IPS-NIHi11 (cell line): ENCODE measurements at regions not wholly inside any gene's neighbourhood (a gene's known extent, or its start where the extent isn't known, plus 50 kb on each side); places are given as distances from the start of the nearest gene placed in this dataset.

Source experiments
- DNase-seq: peaks from one replicate; pipeline ENCODE4 v3.0.0; 2012; ENCODE audit warnings: mixed read lengths, low spot score

DNA sequence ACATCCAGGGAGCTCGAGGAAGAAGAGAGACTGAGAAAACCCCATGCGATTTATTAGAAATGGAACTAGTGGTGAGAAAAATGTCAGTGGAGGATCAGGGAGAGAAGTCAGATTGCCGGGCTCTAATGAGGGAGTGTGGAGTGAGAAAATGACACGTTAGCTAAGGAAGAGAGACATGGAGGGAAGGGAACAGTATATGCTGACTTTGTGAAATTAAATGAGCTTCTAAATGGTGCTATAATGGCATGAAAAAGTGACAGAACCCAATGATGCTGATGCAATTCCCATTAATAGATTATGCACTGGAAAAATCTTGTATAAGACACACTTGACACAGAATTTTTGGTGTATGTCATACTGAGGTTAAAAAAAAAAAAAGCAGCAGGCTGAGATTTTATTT is 112.6 kb downstream of the HSPH1 start:
- no peak for DNase-seq

DNA sequence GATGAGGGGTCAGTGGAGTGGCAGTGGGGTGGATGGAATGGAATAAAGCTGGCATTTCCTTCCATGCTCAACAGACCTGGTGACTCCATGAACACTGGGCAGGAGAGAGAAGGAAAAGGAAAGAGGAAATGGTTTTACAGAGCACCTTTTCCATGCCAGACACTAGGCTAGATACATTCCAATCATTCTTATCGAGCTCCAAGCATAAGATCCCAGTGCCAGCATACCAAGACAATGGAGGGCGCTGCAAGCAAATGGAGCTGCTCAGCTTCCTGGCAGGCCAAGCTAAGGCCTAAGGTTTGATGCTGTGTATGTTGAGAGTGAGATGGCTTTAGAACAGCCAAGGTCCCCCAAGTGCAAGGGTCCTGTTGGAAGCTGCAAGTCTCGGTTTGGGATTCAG is 113.2 kb downstream of the HSPH1 start:
- DNase-seq, result peak; percentile 31

DNA sequence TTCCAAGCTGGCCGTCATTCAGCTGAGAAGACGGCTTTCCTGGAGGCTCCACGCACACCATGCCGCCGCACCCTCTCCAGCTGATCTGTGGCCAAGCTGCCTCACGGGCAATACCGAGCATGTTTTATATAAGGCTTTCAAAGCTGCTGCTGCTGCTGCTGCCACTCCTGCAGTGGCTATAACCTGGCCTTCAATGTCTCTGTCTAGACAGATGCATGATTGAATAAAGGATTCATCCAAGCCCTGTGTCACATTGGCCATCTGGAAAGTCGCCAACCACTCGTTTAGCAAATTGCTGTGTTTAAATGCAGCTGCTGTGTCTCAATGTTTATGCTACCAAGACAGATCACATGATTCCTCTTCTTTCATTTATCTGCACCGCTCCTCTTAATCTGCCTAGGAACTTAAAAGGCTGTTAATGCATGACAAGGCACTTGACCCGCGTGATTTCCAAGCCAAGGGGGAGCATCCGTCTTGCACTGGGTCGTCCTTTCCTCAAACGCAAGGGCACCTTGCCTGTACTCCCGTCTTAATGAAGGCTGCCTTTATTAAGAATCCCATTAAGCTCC is 114.3 kb downstream of the TEX26 start:
- DNase-seq, result no peak

GRCh38 chr13:31045286-31046081 is 113.0 kb downstream of the TEX26 start:
- DNase-seq, result no peak

GRCh38 chr13:31044364-31045285 is 112.2 kb downstream of the TEX26 start:
- peak; percentile 84 for DNase-seq

DNA sequence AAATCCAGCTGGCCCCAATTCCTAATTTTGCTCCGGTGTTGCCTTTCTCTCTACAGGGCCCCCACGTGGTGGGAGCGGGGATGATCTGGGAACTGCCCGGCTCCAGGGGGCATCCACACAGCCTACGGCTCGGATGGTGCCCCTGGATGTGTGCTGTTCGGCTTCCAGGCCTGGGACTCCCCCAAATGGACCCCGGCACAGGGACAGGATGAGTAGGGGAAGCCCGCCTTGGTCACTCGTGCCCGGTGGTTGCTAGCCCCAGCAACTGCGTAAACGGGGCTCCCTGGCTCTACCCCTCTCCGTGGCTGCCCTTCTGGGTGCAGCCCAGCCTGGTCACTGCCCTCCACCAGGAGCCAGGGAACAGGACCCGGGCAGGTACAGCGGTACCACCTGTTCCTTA is 111.5 kb downstream of the TEX26 start:
- DNase-seq, result peak; percentile 63

DNA sequence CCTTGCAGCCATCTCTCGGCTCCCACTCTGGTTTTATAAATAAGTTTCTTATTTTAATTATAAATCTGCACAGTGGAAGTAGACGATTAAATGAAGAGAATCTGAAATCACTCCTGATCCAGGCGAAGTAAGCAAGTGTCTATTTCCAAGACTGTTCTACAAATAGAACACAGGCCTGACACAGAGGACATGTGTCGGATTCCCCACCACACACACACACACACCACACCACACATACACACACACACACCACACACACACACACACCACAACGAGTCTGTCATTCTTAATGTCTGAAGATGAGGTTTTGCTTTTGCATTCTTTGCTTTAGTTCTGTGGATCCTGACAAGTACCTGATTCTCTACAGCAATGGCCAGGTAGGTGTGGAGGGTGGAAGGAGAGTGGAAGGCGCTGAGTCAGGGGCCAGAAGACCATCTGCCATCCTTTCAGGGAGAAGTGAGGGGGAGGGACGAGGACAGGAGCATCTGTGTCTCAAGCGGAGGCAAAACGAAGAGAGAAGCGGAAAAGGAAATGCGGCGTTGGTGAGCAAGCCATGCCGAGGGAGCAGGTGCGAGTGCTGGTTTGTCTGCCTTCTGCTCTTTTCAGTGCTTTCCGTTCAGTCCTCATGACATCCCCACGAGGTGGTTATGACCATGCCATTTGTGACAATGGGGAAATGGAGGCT is 110.2 kb downstream of the TEX26 start:
- no peak for DNase-seq

- DNase-seq, result no peak
Observed at GRCh38 chr13:31042049-31042448, 109.6 kb downstream of the TEX26 start.

DNA sequence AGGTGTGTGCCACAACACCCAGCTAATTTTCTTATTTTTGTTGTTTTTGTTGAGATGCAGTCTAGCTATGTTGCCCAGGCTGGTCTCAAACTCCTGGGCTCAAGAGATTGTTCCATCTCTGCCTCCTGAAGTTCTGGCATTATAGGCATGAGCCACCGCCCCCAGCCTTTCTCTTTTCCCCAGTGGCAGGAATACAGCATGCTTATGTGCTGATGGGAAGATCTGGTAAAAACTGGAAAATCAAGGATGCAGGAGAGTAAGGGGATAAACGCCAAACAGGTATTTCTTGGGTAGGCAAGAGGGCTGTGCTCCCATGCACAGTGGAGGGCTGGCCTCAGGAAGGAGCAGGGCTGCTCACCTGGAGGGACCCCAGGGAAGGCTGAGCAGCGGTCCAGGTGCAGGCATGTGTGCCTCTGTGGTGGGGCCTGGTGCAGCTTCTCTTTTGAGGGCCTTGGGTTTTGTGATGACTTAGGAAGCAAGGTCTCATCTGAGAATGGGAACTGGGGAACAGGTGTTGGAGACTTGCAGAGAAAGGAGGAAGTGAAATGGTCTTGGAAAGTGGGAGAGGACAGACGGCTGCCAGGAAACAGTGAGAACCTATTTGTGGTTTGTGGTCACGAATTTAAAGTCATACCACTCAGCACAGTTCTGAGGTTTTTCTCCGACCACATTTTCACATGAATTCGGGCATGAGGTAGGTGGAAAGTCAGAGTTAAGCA is 106.5 kb downstream of the TEX26 start:
- DNase-seq, result no peak

DNA sequence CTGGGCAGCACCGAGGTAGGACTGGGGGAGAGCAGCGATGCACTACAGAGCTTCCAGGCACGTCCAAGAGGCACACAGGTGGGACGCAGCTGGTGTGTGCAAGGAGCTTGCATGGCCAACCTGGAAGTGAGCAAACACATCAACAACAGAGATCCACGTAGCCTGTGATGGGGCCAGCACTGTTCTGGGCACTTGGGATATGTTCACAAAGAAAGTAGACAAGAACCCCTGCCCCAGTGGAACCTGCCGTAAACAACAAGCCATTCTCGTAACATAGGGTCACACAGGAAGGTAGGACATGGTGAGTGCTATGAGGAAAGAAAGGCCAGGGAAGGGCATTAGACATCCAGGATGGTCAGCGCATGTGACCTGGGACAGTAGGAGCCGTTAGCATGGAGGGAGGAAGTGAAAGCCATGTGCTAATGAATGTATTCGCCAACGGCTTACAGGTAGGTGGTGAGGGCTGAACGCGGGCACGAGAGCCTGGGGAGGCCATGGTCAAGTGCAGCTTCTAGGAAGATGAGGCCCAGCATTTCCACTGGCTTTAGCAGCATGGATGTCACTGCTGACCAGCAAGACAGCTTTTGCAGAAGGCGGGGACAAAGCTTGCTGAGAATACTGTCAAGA is 105.5 kb downstream of the TEX26 start:
- DNase-seq, result no peak

GRCh38 chr13:31036731-31037695 is 104.6 kb downstream of the TEX26 start:
- DNase-seq, result no peak

DNA sequence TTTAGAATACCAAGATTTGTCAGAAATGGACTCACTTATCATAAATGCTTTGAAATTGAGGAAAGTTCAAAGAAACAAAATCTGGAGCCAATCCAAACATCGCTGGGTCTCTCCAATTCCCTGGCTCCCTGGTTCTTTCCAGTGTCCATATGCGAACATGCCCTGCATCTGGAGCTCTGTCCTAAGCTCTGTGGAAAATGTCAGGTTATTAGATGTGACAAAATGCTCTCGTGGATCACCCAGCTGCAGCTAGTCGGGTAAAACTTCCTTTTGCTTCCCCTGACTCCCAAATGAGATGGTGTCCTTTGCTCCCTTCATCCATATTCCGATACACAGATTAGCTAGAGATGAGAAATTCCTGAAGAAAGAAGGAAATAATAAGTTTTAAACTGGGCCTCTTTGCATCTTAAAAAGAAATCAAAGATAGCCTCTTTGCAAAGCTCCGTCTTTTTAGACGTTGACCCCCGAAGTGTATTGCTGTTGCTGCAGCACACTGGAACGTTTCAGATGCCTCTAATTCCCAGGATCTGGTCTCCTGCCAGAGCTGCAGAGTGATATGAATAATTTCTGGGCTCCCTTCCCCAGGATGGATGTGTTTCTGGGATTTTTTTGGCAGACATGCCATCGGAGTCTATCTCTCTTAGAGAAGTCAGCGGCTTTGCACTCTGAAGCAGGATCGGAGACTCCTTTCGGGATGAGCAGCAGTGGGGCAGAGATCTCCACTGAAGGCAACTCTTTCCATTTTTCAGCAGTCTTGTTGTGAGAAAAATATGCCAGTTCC is 102.9 kb downstream of the TEX26 start:
- no peak for DNase-seq

GRCh38 chr13:31032528-31033113 is 100.2 kb downstream of the TEX26 start:
- no peak for DNase-seq

GRCh38 chr13:31031482-31031881 is 99.0 kb downstream of the TEX26 start:
- no peak for DNase-seq

DNA sequence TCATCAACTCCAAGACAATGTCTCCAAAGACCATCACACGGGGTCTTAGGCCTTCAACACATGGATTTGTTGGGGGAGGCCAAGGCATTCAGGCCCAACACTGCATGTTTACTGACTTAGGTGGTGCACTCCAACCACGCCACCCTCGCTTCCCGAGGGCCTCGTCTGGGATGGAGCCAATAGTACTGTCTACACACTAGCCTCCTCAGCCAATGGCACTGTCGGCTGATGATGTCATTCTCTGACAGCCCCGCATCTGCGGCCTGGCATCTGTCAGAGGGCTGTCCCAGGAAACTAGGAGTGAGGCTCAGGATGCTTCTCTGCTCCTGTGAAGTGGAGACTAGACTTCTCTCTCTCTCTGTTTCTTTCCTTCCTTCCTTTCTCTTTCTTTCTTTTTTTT is 96.6 kb downstream of the TEX26 start:
- DNase-seq, result no peak

- DNase-seq, result no peak
Observed at GRCh38 chr13:31027136-31027535, 94.7 kb downstream of the TEX26 start.
